Large intestine (tissue), 3 donors: ENCODE measurements at regions not wholly inside any gene's neighbourhood (a gene's known extent, or its start where the extent isn't known, plus 50 kb on each side); places are given as distances from the start of the nearest gene placed in this dataset.

ENCODE experiments used
- DNase-seq, 2 donors: peaks; one replicate each; pipeline versions ENCODE4 v3.0.0 to v3.0.0-alpha.2; 2013
- H3K27ac ChIP-seq: one replicate; pipeline ENCODE4 v1.5.1; 2013; ENCODE audit warnings: low read length
- H3K27me3 ChIP-seq: 2 replicates; pipeline ENCODE4 v1.6.1; 2013; ENCODE audit warnings: low read length; ENCODE audit not compliant: control insufficient read depth, insufficient read depth
- H3K36me3 ChIP-seq: 2 replicates; pipeline ENCODE4 v1.6.1; 2013; ENCODE audit warnings: low read length; ENCODE audit not compliant: control insufficient read depth, insufficient read depth
- H3K4me1 ChIP-seq: one replicate; pipeline ENCODE4 v1.6.1; 2013; ENCODE audit warnings: low read length; ENCODE audit not compliant: control insufficient read depth, insufficient read depth
- H3K4me3 ChIP-seq: one replicate; pipeline ENCODE4 v1.5.1; 2013; ENCODE audit warnings: low read length
- H3K9me3 ChIP-seq: one replicate; pipeline ENCODE4 v1.6.1; 2013; ENCODE audit warnings: mild to moderate bottlenecking, low read depth, low read length, moderate library complexity; ENCODE audit not compliant: control insufficient read depth
- WGBS: methylation state at CpG from one replicate; pipeline ENCODE4 v1.1.5; 2013; ENCODE audit warnings: low lambda C conversion rate; ENCODE audit not compliant: insufficient coverage; 5-methylcytosine and 5-hydroxymethylcytosine counted together

DNA sequence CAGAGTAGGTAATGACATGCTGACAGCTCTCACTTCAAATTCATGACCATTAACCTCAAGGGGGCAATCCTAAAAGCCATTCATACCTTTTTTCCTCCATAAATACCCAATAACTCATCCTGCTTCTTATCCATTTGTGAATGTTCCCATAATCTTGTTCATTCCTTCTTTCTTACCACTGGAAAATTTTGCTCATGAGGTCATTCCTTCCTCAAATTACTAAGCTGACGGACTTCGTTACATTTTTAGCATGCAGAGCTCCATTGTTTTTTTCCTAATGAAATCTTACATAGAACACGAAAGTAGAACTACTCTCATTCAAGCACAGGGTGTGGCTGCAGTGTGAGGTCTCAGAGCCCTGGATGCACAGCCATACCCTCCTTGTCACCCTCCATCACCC lies 276.5 kb upstream of the DPYD start:
- Histone ChIP-seq H3K27ac (no peak overlapping the region), H3K9me3 (no peaks in the 10 kb centered on the region), H3K4me3 (no peak overlapping the region), H3K4me1 (no peaks in the 10 kb centered on the region), H3K36me3 (no peaks in the 10 kb centered on the region), H3K27me3 (no peaks in the 10 kb centered on the region)
- no peak for DNase-seq
- 93% methylated on average over 3 of the region's 3 CpGs for WGBS

DNA sequence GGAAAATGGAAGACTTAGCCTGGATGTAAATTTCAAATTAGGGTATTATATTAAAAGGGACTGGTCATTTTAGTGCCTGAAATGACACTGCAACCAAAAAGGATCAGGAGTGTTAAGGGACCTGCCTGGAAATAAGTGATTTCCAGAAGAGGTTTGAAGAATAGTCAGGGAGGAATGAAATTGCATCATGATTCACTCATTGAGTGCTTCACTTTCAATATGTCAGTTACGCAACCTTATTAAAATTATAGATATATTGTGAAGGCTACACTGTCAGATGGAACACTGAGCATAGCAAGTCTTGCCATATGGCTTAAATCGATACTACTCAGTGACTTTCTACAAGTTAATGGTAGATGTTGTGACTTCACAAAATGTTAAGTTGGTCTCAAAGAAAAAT lies 275.2 kb upstream of the DPYD start:
- H3K4me1 ChIP-seq: no peaks in the 10 kb centered on the region
- H3K9me3 ChIP-seq: no peaks in the 10 kb centered on the region
- H3K27me3 ChIP-seq: no peaks in the 10 kb centered on the region
- no peak overlapping the region for H3K27ac ChIP-seq
- no peak for DNase-seq
- WGBS: 100% methylated on average over 1 of the region's 2 CpGs
- H3K4me3 ChIP-seq: no peak overlapping the region
- H3K36me3 ChIP-seq: no peaks in the 10 kb centered on the region

DNA sequence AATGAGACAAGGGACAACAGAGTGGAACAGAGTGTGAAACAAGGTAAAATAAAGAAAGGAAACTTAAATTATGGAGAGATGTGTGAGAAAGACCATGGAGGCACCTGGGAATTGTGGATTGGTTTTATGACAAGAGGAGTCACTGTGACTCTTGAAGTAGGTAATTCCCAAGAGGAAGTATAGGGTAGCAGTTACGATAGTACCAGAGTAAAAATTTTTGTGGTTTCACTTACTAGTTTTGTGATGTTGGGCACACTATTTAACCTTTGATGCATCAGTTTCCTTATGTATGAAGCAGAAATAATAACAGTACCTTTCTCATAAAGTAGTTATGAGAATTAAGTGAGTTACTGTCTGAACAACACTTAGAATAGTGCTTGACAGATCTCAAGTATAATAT lies 267.9 kb upstream of the DPYD start:
- no peaks in the 10 kb centered on the region for H3K4me1 ChIP-seq
- no peak overlapping the region for H3K27ac ChIP-seq
- no peak overlapping the region for H3K4me3 ChIP-seq
- no CpG with 5 or more reads among the region's 1 CpG for WGBS
- no peaks in the 10 kb centered on the region for H3K27me3 ChIP-seq
- no peaks in the 10 kb centered on the region for H3K9me3 ChIP-seq
- no peak for DNase-seq
- H3K36me3 ChIP-seq: no peaks in the 10 kb centered on the region

DNA sequence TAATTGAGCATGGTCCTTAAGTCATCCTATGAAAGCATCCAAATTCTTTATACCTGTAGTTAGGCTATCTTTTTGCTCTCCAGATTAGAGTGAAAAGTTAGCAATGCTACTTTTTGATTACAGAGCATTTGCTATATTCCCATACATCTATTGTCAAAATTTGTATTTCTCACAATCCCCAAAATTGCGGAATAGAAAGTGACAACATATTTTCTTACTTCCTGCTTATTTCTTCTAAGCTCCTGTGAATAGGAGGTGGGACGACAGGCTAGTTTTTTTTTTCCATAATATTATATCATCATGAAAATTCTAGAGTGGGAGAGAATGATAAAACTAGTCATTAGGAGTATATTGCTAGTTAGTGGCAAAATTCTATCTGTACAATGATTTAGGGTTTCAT lies 264.0 kb upstream of the DPYD start:
- H3K27ac ChIP-seq: no peak overlapping the region
- H3K4me1 ChIP-seq: peaks cover 17% of the 10 kb centered on the region
- WGBS: 100% methylated on average over 1 of the region's 2 CpGs
- no peaks in the 10 kb centered on the region for H3K36me3 ChIP-seq
- H3K9me3 ChIP-seq: no peaks in the 10 kb centered on the region
- H3K27me3 ChIP-seq: no peaks in the 10 kb centered on the region
- H3K4me3 ChIP-seq: no peak overlapping the region
- no peak for DNase-seq

DNA sequence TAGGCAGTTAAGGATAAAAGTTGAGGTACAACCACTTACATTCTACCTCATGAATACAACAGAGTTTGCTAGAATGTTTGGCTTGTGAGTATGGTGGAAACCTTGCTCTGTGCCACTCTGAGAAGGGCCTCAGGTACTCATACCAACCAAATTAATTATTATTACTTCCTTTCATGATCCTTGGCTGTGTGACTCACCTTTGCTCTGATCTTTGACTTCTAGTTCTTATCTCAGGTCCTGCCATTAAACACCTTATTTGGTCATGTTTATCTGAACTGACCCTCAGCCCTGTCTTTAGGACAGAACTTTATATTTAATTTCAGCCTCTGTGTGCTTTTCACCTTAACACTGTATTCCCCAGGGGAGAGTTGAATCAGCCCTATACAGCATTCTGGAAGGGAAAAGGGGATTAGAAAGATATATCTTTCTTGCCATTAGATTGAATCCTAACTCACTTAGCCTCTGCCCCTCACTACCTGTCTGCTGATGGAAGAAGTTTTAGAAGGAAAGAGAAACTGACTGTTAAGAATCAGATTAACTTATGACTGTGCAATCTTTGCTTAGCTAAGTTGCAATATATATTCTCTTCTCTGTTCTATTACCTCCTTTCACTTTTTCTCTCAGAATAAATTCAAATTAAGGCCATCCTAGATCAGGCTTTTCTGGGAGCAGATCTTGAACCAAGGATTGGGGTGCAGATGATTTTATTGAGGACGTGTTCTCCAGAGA lies 260.4 kb upstream of the DPYD start:
- no peaks in the 10 kb centered on the region for H3K9me3 ChIP-seq
- H3K4me3 ChIP-seq: no peak overlapping the region
- no peaks in the 10 kb centered on the region for H3K36me3 ChIP-seq
- H3K4me1 ChIP-seq: peaks cover 17% of the 10 kb centered on the region
- peak; percentile 33 to 56 for DNase-seq
- no peaks in the 10 kb centered on the region for H3K27me3 ChIP-seq
- WGBS: no CpG with 5 or more reads among the region's 1 CpG
- H3K27ac ChIP-seq: no peak overlapping the region

DNA sequence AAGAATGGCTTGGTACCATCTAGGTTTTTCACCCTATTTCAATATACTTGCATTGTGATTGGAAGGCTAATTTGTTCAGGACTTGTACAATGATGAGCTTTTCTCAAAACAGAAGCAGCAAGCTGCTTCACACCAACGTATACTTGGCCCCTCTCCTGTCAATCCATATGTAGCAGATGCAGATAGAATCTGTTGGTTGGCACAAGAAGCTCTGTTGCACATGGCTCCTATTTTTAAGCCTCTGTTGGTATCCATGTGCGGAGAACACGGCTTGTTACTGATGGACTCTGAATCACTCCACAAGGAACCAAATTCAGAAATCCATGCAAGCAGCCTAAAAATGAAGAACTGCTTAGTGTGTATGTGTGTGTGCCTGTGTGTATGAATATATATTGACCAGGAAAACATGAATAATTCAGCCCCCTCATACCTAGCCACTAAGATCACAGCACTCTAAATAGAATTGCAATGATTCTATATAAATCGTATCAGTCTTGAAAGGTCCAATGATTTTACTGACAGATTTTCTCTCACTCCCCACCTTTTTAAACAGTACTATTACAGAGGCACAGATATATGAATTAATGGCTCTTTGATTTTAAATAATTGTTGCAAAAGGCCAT lies 258.4 kb upstream of the DPYD start:
- WGBS: 67% methylated on average over 1 of the region's 4 CpGs

DNA sequence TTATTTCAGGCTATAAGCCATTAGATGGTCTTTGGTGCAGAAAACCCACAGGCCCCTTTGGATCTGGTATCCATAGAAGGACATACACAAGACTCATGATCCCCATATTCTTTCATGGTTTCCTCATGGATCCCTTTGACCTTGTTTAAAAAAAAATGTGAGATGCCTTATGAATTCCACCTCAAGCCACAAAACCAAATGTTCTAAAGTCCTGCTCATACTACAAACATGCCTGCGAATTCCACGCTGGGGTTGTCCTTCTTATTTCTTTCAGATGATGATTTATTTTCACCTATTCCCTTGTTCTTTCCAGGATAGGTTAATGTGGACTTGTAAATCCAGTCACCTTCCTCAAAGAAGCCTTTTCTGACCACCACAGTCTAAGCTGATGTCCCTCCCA lies 256.9 kb upstream of the DPYD start:
- H3K36me3 ChIP-seq: no peaks in the 10 kb centered on the region
- H3K27ac ChIP-seq: no peak overlapping the region
- H3K4me1 ChIP-seq: peaks cover 17% of the 10 kb centered on the region
- WGBS: 93% methylated on average over 2 of the region's 2 CpGs
- H3K9me3 ChIP-seq: no peaks in the 10 kb centered on the region
- H3K4me3 ChIP-seq: no peak overlapping the region
- H3K27me3 ChIP-seq: no peaks in the 10 kb centered on the region
- DNase-seq: no peak

More for the DNA sequence above, 258.4 kb upstream of the DPYD start:
- Histone ChIP-seq H3K36me3 (no peaks in the 10 kb centered on the region), H3K27me3 (no peaks in the 10 kb centered on the region), H3K27ac (no peak overlapping the region), H3K9me3 (no peaks in the 10 kb centered on the region), H3K4me3 (no peak overlapping the region), H3K4me1 (peaks cover 17% of the 10 kb centered on the region)
- DNase-seq: no peak

DNA sequence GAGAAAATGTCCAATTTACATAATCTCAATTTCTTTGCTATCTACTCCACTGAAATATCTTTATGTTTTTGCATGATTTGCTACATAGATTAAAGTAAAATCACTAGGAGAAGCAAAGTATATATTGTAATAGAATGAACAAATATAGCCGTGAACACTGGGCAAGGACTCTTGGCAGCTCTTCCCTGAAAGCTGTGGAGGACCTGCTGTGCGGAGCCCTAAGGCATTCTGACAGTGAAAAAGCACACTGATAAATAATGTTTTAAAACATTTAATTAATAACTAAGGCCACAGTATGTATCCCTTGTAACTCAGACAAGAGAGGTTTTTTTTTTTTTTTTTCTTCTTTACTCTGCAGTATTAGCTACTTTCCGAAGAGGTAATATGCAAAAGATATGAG lies 256.1 kb upstream of the DPYD start:
- Histone ChIP-seq H3K27me3 (no peaks in the 10 kb centered on the region), H3K9me3 (no peaks in the 10 kb centered on the region), H3K4me1 (peaks cover 10% of the 10 kb centered on the region), H3K4me3 (no peak overlapping the region), H3K27ac (no peak overlapping the region), H3K36me3 (no peaks in the 10 kb centered on the region)
- no CpG with 5 or more reads among the region's 3 CpGs for WGBS
- DNase-seq: no peak

DNA sequence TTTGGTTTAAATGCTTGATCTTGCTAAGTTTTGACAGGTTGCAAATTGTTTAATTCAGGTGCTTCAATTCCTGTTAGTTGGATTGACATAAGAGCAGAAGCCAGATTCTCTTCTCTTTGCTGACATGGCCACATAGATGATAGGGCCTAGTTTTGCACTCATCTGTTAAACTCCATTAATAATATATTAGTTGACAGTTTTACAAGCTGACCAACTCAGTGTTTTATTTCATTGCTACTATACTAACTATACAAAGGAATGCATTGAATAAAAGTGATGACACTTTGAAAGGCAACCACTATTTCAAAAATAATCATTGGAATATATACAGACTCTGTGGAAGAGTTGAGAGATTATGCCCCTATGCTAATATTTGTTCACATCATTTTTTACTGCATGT lies 255.6 kb upstream of the DPYD start:
- H3K27ac ChIP-seq: no peak overlapping the region
- H3K4me1 ChIP-seq: peaks cover 5% of the 10 kb centered on the region
- DNase-seq: no peak
- no peaks in the 10 kb centered on the region for H3K9me3 ChIP-seq
- H3K4me3 ChIP-seq: no peak overlapping the region
- no peaks in the 10 kb centered on the region for H3K27me3 ChIP-seq
- H3K36me3 ChIP-seq: no peaks in the 10 kb centered on the region

DNA sequence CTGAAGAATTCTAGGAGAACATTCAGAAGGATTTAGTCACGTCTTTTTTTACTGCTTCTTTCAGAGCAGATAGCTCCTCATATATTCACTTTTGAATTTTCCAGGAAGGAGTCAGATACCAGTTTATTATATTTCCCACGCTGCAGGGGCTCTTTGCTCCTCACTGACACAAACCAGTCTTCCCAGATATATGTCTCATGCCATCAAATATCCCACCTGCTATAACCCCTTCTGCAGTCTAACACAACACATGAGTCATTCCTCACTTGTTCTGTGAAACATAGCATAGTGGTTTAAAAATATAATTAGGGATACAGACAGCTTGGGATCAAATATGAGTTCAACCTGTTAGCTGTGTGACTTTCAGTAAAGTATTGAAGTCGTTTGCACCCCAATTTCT lies 251.7 kb upstream of the DPYD start:
- 67% methylated on average over 2 of the region's 3 CpGs for WGBS
- no peak for DNase-seq

DNA sequence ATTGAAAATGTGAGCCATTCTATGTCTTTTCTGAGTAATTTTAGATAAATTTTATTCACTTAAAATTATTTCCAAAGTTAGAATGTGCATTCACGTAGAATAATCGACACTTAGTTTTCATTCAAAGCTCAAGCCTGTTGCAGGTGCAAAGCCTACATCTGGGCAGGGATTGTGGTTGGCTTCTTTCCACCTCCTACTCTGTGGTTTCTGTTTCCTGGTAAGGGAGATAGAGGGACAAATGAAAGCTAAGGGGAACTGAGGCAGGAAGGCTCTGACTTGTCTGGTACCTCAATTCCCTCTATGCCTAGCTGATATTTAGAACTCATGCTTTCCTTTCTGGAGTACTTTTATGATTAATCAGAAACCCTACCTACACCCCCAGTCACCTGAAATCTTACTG lies 251.2 kb upstream of the DPYD start:
- H3K4me1 ChIP-seq: no peaks in the 10 kb centered on the region
- no peaks in the 10 kb centered on the region for H3K27me3 ChIP-seq
- DNase-seq: no peak
- WGBS: no CpG with 5 or more reads among the region's 2 CpGs
- no peak overlapping the region for H3K4me3 ChIP-seq
- H3K27ac ChIP-seq: no peak overlapping the region
- no peaks in the 10 kb centered on the region for H3K36me3 ChIP-seq
- H3K9me3 ChIP-seq: no peaks in the 10 kb centered on the region

More for the DNA sequence above, 251.7 kb upstream of the DPYD start:
- no peak overlapping the region for H3K4me3 ChIP-seq
- H3K27me3 ChIP-seq: no peaks in the 10 kb centered on the region
- no peaks in the 10 kb centered on the region for H3K36me3 ChIP-seq
- H3K27ac ChIP-seq: no peak overlapping the region
- no peaks in the 10 kb centered on the region for H3K4me1 ChIP-seq
- no peaks in the 10 kb centered on the region for H3K9me3 ChIP-seq
